DND-41 (cell line): ENCODE measurements at regions not wholly inside any gene's neighbourhood (a gene's known extent, or its start where the extent isn't known, plus 50 kb on each side); places are given as distances from the start of the nearest gene placed in this dataset.

Experiments
- ATAC-seq: fragments of 200-7000 bp; cut with Tn5 transposase; 3 replicates; pipeline ENCODE4 v1.9.1; 2021; ENCODE audit warnings: low read depth; ENCODE audit not compliant: insufficient read depth
- DNase-seq: peaks from one replicate; pipeline ENCODE4 v3.0.0-alpha.2; 2020
- H2AFZ ChIP-seq: 2 replicates; pipeline ENCODE4 v1.6.0; 2012; ENCODE audit warnings: low read depth, low read length
- H3K27ac ChIP-seq: 2 replicates; pipeline ENCODE4 v1.5.1; 2012; ENCODE audit warnings: low read length, inconsistent platforms
- H3K27me3 ChIP-seq: fragments of 200-600 bp; sonication (generic); 2 replicates; pipeline ENCODE4 v1.6.0; 2012; ENCODE audit warnings: low read length, mild to moderate bottlenecking, inconsistent platforms; ENCODE audit not compliant: insufficient read depth, poor library complexity
- H3K36me3 ChIP-seq: 2 replicates; pipeline ENCODE4 v1.5.1; 2012; ENCODE audit warnings: low read length, inconsistent platforms; ENCODE audit not compliant: insufficient read depth
- H3K4me1 ChIP-seq: 2 replicates; pipeline ENCODE4 v1.5.1; 2012; ENCODE audit warnings: mild to moderate bottlenecking, low read length; ENCODE audit not compliant: insufficient read depth
- H3K4me2 ChIP-seq: 2 replicates; pipeline ENCODE4 v1.6.0; 2012; ENCODE audit warnings: mild to moderate bottlenecking, moderate library complexity, low read length, inconsistent platforms; ENCODE audit not compliant: insufficient read depth
- H3K4me3 ChIP-seq, 2 experiments: fragments of 200-600 bp in 1 of 2; shearing (Covaris generic) in 1 of 2; 2 replicates each; pipeline ENCODE4 v1.5.1; 2012 to 2016; ENCODE audit warnings: inconsistent platforms in 2 of 2, low read length in 2 of 2, mild to moderate bottlenecking in 2 of 2, low read depth in 1 of 2, moderate library complexity in 1 of 2
- H3K79me2 ChIP-seq: 2 replicates; pipeline ENCODE4 v1.6.0; 2012; ENCODE audit warnings: low read length, inconsistent platforms; ENCODE audit not compliant: insufficient read depth
- H3K9ac ChIP-seq: 2 replicates; pipeline ENCODE4 v1.6.0; 2012; ENCODE audit warnings: low read depth, mild to moderate bottlenecking, inconsistent platforms, low read length, moderate library complexity
- H3K9me3 ChIP-seq: 2 replicates; pipeline ENCODE4 v1.5.1; 2012; ENCODE audit warnings: low read length, moderate library complexity, mild to moderate bottlenecking, inconsistent platforms; ENCODE audit not compliant: insufficient read depth, severe bottlenecking
- H4K20me1 ChIP-seq: 2 replicates; pipeline ENCODE4 v1.6.0; 2012; ENCODE audit warnings: low read length; ENCODE audit not compliant: insufficient read depth
- EZH2 ChIP-seq: IDR thresholded peaks from 3 replicates; pipeline ENCODE4 v1.6.1; 2012; ENCODE audit warnings: borderline replicate concordance, low read depth, mild to moderate bottlenecking, moderate library complexity, low read length, inconsistent platforms; ENCODE audit not compliant: severe bottlenecking
- TF ChIP-seq, protein P1 (sequence below): IDR thresholded peaks from 2 replicates; pipeline ENCODE4 v1.5.1; 2012; ENCODE audit warnings: borderline replicate concordance, low read length, moderate library complexity, mild to moderate bottlenecking; ENCODE audit not compliant: poor library complexity, severe bottlenecking; ENCODE audit errors: extremely low read depth

DNA sequence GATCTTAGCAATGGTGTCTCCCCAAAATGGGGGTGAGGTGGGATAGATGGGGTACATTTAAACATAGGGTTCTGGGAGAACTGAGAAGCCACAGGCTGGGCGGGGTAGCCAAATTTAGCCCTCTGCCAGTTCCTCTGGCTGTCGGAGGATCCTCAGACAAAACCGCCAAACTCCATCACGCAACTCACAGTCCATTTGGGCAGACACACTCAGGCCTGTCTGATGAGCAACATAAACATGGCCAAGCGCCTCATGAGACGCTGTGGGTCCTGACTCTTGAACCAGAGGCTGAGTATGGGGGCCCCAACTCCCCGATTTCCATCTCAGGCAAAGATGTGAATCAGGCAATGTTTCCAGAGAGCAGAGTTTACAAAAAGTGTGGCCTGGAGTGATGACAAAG is 162.3 kb downstream of the FGF18 start:
- no peaks in the 10 kb centered on the region for H4K20me1 ChIP-seq
- H3K4me1 ChIP-seq, result no peaks in the 10 kb centered on the region
- no peak overlapping the region for H3K9ac ChIP-seq
- no peaks in the 10 kb centered on the region for H3K36me3 ChIP-seq
- H3K9me3 ChIP-seq, result no peaks in the 10 kb centered on the region
- no peak for ATAC-seq
- H3K4me2 ChIP-seq, result no peak overlapping the region
- H3K4me3 ChIP-seq, result no peak overlapping the region
- H2AFZ ChIP-seq, result no peak overlapping the region
- peaks cover 5% of the 10 kb centered on the region for H3K27me3 ChIP-seq
- TF ChIP-seq, protein P1, sequence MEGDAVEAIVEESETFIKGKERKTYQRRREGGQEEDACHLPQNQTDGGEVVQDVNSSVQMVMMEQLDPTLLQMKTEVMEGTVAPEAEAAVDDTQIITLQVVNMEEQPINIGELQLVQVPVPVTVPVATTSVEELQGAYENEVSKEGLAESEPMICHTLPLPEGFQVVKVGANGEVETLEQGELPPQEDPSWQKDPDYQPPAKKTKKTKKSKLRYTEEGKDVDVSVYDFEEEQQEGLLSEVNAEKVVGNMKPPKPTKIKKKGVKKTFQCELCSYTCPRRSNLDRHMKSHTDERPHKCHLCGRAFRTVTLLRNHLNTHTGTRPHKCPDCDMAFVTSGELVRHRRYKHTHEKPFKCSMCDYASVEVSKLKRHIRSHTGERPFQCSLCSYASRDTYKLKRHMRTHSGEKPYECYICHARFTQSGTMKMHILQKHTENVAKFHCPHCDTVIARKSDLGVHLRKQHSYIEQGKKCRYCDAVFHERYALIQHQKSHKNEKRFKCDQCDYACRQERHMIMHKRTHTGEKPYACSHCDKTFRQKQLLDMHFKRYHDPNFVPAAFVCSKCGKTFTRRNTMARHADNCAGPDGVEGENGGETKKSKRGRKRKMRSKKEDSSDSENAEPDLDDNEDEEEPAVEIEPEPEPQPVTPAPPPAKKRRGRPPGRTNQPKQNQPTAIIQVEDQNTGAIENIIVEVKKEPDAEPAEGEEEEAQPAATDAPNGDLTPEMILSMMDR, result no peak
- TF ChIP-seq EZH2, result no peak
- no peak overlapping the region for H3K27ac ChIP-seq
- no peak for DNase-seq
- H3K79me2 ChIP-seq, result no peaks in the 10 kb centered on the region

DNA sequence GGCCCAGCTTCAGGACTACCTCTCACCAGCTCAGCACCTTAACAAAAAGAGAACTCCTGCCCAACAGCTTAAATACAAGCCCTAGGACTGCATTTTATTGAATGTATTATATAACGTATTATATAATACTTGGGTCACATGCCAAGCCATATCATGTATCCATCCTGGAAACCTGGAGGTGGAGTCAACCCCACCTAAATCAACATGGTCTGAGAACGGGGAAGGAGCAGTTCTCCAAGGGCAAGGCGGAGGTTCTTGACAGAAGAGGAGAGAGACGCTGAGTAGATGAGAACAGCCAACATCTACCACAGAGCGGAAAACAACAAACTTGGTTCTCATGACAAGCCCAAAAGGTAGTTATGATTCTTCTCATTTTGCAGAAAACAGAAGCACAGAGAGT is 163.4 kb downstream of the FGF18 start:
- no peak overlapping the region for H3K9ac ChIP-seq
- no peak overlapping the region for H3K27ac ChIP-seq
- DNase-seq, result no peak
- no peaks in the 10 kb centered on the region for H3K4me1 ChIP-seq
- H3K27me3 ChIP-seq, result peaks cover 5% of the 10 kb centered on the region
- no peak overlapping the region for H3K4me3 ChIP-seq
- TF ChIP-seq, protein P1, result no peak
- no peak for TF ChIP-seq EZH2
- no peak overlapping the region for H3K4me2 ChIP-seq
- no peaks in the 10 kb centered on the region for H3K79me2 ChIP-seq
- H3K9me3 ChIP-seq, result no peaks in the 10 kb centered on the region
- H2AFZ ChIP-seq, result no peak overlapping the region
- H4K20me1 ChIP-seq, result no peaks in the 10 kb centered on the region
- ATAC-seq, result no peak
- no peaks in the 10 kb centered on the region for H3K36me3 ChIP-seq

DNA sequence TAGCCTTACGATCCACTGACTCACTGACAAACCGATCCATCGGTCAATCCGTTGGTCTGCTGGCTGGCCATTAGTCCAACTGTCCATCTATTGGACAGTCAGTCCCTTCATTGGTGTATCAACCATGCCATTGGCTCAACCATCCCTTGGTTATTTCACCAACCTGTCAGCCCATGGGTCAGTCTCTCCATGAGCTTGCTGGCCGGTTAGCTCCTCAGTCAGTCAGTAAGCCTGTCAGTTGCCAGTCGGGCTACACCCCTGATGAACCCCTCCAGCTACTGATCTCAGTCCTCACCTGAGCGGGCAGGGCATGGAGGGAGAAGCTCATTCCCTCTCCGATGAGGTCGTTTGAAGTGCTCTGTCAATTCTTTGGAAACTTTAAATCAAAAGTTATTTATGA is 166.5 kb downstream of the FGF18 start:
- Histone ChIP-seq H3K4me3 (no peak overlapping the region), H3K9ac (no peak overlapping the region), H3K4me1 (no peaks in the 10 kb centered on the region)

More for the DNA sequence above, 166.5 kb downstream of the FGF18 start:
- DNase-seq, result no peak
- ATAC-seq, result no peak
- no peak for TF ChIP-seq EZH2
- TF ChIP-seq, protein P1, result no peak
- no peaks in the 10 kb centered on the region for H4K20me1 ChIP-seq
- H3K9me3 ChIP-seq, result no peaks in the 10 kb centered on the region
- no peaks in the 10 kb centered on the region for H3K79me2 ChIP-seq
- H3K36me3 ChIP-seq, result no peaks in the 10 kb centered on the region
- H3K27me3 ChIP-seq, result peaks cover 5% of the 10 kb centered on the region
- no peak overlapping the region for H3K27ac ChIP-seq
- no peak overlapping the region for H3K4me2 ChIP-seq
- no peak overlapping the region for H2AFZ ChIP-seq
